ENCODE measurements at regions not wholly inside any gene's neighbourhood (a gene's known extent, or its start where the extent isn't known, plus 50 kb on each side); places are given as distances from the start of the nearest gene placed in this dataset.

- FAIRE-seq (no peak), DNase-seq (no peak)
- Histone ChIP-seq H3K4me3 (ENCODE audit: low read length in 3 of 3) (no peak overlapping the region), H3K9me3 (ENCODE audit: control insufficient read depth in 2 of 3, insufficient read depth in 1 of 3, low read length in 3 of 3) (no peaks in the 10 kb centered on the region), H3K4me1 (ENCODE audit: control insufficient read depth in 2 of 3, insufficient read depth in 2 of 3, low read depth in 1 of 3, low read length in 3 of 3) (no peaks in the 10 kb centered on the region), H3K27me3 (ENCODE audit: control insufficient read depth, insufficient read depth, low read length) (no peaks in the 10 kb centered on the region), H3K36me3 (ENCODE audit: control insufficient read depth in 2 of 3, insufficient read depth in 3 of 3, low read length in 3 of 3) (no peaks in the 10 kb centered on the region), H3K9ac (ENCODE audit: low read length in 3 of 3) (no peak overlapping the region), H3K27ac (ENCODE audit: low read depth in 2 of 2, low read length in 2 of 2) (no peak overlapping the region)
- intact Hi-C loops (cut with DNase I) = no loop called here
- TF ChIP-seq CTCF (IDR thresholded peaks at IDR 0.05; ENCODE audit: borderline replicate concordance, extremely low read depth, insufficient read depth) = no peak
Measured at GRCh38 chr4:124433500-124433899, 279.0 kb downstream of the ANKRD50 start.

- Histone ChIP-seq H3K36me3 (ENCODE audit: control insufficient read depth in 2 of 3, insufficient read depth in 3 of 3, low read length in 3 of 3) (no peaks in the 10 kb centered on the region), H3K4me1 (ENCODE audit: control insufficient read depth in 2 of 3, insufficient read depth in 2 of 3, low read depth in 1 of 3, low read length in 3 of 3) (no peaks in the 10 kb centered on the region), H3K27ac (ENCODE audit: low read depth in 2 of 2, low read length in 2 of 2) (peak overlapping the region in 1 of 2 donors; percentile 2), H3K9ac (ENCODE audit: low read length in 3 of 3) (no peak overlapping the region), H3K27me3 (ENCODE audit: control insufficient read depth, insufficient read depth, low read length) (no peaks in the 10 kb centered on the region), H3K4me3 (ENCODE audit: low read length in 3 of 3) (no peak overlapping the region), H3K9me3 (ENCODE audit: control insufficient read depth in 2 of 3, insufficient read depth in 1 of 3, low read length in 3 of 3) (no peaks in the 10 kb centered on the region)
- no peak for TF ChIP-seq CTCF (IDR thresholded peaks at IDR 0.05; ENCODE audit: borderline replicate concordance, extremely low read depth, insufficient read depth)
- no peak for DNase-seq
- intact Hi-C loops (cut with DNase I) = no loop called here
- no peak for FAIRE-seq
Measured at GRCh38 chr4:124435274-124435950, 277.1 kb downstream of the ANKRD50 start.

GRCh38 chr4:124437853-124438495 is 274.6 kb downstream of the ANKRD50 start:
- no peaks in the 10 kb centered on the region for H3K36me3 ChIP-seq (ENCODE audit: control insufficient read depth in 2 of 3, insufficient read depth in 3 of 3, low read length in 3 of 3)
- intact Hi-C loops (cut with DNase I) = no loop called here
- no peak overlapping the region for H3K4me3 ChIP-seq (ENCODE audit: low read length in 3 of 3)
- H3K9ac ChIP-seq (ENCODE audit: low read length in 3 of 3) = no peak overlapping the region
- FAIRE-seq (no peak), DNase-seq (peak in 1 of 5 donors; percentile 22)
- no peak overlapping the region for H3K27ac ChIP-seq (ENCODE audit: low read depth in 2 of 2, low read length in 2 of 2)
- H3K9me3 ChIP-seq (ENCODE audit: control insufficient read depth in 2 of 3, insufficient read depth in 1 of 3, low read length in 3 of 3) = no peaks in the 10 kb centered on the region
- no peaks in the 10 kb centered on the region for H3K27me3 ChIP-seq (ENCODE audit: control insufficient read depth, insufficient read depth, low read length)
- TF ChIP-seq CTCF (IDR thresholded peaks at IDR 0.05; ENCODE audit: borderline replicate concordance, extremely low read depth, insufficient read depth) = no peak
- H3K4me1 ChIP-seq (ENCODE audit: control insufficient read depth in 2 of 3, insufficient read depth in 2 of 3, low read depth in 1 of 3, low read length in 3 of 3) = no peaks in the 10 kb centered on the region
